ENCODE measurements at regions not wholly inside any gene's neighbourhood (a gene's known extent, or its start where the extent isn't known, plus 50 kb on each side); places are given as distances from the start of the nearest gene placed in this dataset.
A peak's percentile ranks its signal among the peaks of the same experiment; 100 is the strongest.

DNA sequence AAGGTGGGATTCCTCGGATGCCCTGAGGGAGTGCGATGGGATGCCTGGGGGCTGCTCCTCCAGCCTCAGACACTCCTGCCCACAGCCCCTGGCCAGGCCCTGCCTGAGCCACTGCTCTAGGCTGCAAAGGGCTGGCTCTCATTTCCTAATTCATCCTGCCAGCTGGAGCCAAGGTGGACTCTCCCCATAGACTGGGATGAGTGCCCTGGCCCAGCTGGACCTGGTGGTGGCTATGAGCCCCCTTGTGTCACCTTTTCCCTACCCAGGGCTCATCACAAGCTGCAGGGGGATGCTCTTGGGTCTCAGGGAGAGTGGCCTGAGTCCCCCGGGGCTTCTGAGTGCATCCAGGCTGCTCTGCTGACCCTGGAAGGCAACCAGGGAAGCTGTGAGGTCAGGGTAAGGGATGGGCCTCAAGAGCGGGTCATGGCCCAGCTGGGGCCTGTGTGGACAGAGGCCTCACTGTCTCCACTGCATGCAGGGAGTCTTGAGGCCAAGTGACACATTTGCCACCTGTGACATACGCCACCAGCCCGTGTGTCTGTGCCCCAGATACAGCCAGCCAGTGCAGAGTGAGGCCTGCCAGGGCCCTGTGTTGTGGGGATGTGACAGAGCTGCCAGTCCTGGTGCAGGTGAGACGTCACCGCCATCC is 102.7 kb upstream of the IER5L start:
- no peaks in the 10 kb centered on the region for H3K9me2 ChIP-seq (replicated peaks; ENCODE audit: low read length)
- no peaks in the 10 kb centered on the region for H3K79me2 ChIP-seq (ENCODE audit: low read length)
- H3K27ac ChIP-seq (ENCODE audit: low read length) = no peak overlapping the region
- no peaks in the 10 kb centered on the region for H3K27me3 ChIP-seq (ENCODE audit: low read length)
- no TSS peak for BruUV-seq (replicated peaks)
- H3K9me3 ChIP-seq (ENCODE audit: low read length) = no peaks in the 10 kb centered on the region
- no peak overlapping the region for H3K4me2 ChIP-seq (ENCODE audit: low read length)
- intact Hi-C loops (cut with micrococcal nuclease) = no loop called here
- POLR2A ChIA-PET (ENCODE audit: unreplicated experiment) = no interaction called here
- DNase-seq = no peak
- no peaks in the 10 kb centered on the region for H3F3A ChIP-seq (ENCODE audit: low read length, unreplicated experiment)
- H3K4me1 ChIP-seq (ENCODE audit: insufficient read depth, low read length) = peaks cover 10% of the 10 kb centered on the region
- no peak overlapping the region for H3K9ac ChIP-seq (ENCODE audit: low read length)
- TF ChIP-seq EZH2phosphoT487 (IDR thresholded peaks at IDR 0.05; ENCODE audit: borderline replicate concordance, low read length) (no peak), EZH2 (IDR thresholded peaks at IDR 0.05; ENCODE audit: low read length, unreplicated experiment) (no peak)
- TF ChIP-seq, protein P1, sequence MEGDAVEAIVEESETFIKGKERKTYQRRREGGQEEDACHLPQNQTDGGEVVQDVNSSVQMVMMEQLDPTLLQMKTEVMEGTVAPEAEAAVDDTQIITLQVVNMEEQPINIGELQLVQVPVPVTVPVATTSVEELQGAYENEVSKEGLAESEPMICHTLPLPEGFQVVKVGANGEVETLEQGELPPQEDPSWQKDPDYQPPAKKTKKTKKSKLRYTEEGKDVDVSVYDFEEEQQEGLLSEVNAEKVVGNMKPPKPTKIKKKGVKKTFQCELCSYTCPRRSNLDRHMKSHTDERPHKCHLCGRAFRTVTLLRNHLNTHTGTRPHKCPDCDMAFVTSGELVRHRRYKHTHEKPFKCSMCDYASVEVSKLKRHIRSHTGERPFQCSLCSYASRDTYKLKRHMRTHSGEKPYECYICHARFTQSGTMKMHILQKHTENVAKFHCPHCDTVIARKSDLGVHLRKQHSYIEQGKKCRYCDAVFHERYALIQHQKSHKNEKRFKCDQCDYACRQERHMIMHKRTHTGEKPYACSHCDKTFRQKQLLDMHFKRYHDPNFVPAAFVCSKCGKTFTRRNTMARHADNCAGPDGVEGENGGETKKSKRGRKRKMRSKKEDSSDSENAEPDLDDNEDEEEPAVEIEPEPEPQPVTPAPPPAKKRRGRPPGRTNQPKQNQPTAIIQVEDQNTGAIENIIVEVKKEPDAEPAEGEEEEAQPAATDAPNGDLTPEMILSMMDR (conservative IDR thresholded peaks at IDR 0.05; ENCODE audit: low read depth, low read length) = no peak
- CTCF ChIA-PET = no interaction called here
- no peak overlapping the region for H2AFZ ChIP-seq (ENCODE audit: low read length)
- ATAC-seq = no peak
- H4K20me1 ChIP-seq (ENCODE audit: low read length) = no peaks in the 10 kb centered on the region
- H3K4me3 ChIP-seq (ENCODE audit: low read length) = no peak overlapping the region
- no peaks in the 10 kb centered on the region for H3K36me3 ChIP-seq (ENCODE audit: low read depth, low read length)

DNA sequence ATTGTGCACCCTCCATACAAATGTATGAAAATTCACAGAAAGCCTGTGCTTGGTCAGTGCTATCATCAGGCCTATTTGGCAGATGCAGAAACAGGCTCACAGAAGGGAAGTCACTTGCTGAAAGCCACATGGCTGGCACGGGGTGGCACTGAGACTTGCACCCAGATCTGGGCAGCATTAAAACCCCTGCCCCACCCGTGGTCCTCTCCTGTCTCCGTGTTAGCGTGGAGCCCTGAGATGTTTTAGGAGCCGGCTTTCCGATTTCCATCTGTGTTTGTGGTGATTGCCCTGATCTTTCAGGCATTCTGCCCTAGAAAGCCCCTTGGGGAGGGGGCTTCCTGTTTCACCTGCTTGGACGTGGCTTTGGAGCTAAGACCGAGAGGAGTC is 102.2 kb upstream of the IER5L start:
- no peak overlapping the region for H2AFZ ChIP-seq (ENCODE audit: low read length)
- H3K4me2 ChIP-seq (ENCODE audit: low read length) = no peak overlapping the region
- no peak for TF ChIP-seq EZH2 (IDR thresholded peaks at IDR 0.05; ENCODE audit: low read length, unreplicated experiment)
- no peak for TF ChIP-seq EZH2phosphoT487 (IDR thresholded peaks at IDR 0.05; ENCODE audit: borderline replicate concordance, low read length)
- TF ChIP-seq, protein P1 (conservative IDR thresholded peaks at IDR 0.05; ENCODE audit: low read depth, low read length) = no peak
- no peaks in the 10 kb centered on the region for H3K36me3 ChIP-seq (ENCODE audit: low read depth, low read length)
- H3K27me3 ChIP-seq (ENCODE audit: low read length) = no peaks in the 10 kb centered on the region
- peaks cover 10% of the 10 kb centered on the region for H3K4me1 ChIP-seq (ENCODE audit: insufficient read depth, low read length)
- H3K9me2 ChIP-seq (replicated peaks; ENCODE audit: low read length) = no peaks in the 10 kb centered on the region
- intact Hi-C loops (cut with micrococcal nuclease) = no loop called here
- ATAC-seq = no peak
- CTCF ChIA-PET = no interaction called here
- H3K9ac ChIP-seq (ENCODE audit: low read length) = no peak overlapping the region
- BruUV-seq (replicated peaks) = no TSS peak
- no peaks in the 10 kb centered on the region for H3K79me2 ChIP-seq (ENCODE audit: low read length)
- H3K9me3 ChIP-seq (ENCODE audit: low read length) = no peaks in the 10 kb centered on the region
- H3K27ac ChIP-seq (ENCODE audit: low read length) = no peak overlapping the region
- no peaks in the 10 kb centered on the region for H3F3A ChIP-seq (ENCODE audit: low read length, unreplicated experiment)
- H4K20me1 ChIP-seq (ENCODE audit: low read length) = no peaks in the 10 kb centered on the region
- H3K4me3 ChIP-seq (ENCODE audit: low read length) = no peak overlapping the region
- POLR2A ChIA-PET (ENCODE audit: unreplicated experiment) = no interaction called here
- no peak for DNase-seq

DNA sequence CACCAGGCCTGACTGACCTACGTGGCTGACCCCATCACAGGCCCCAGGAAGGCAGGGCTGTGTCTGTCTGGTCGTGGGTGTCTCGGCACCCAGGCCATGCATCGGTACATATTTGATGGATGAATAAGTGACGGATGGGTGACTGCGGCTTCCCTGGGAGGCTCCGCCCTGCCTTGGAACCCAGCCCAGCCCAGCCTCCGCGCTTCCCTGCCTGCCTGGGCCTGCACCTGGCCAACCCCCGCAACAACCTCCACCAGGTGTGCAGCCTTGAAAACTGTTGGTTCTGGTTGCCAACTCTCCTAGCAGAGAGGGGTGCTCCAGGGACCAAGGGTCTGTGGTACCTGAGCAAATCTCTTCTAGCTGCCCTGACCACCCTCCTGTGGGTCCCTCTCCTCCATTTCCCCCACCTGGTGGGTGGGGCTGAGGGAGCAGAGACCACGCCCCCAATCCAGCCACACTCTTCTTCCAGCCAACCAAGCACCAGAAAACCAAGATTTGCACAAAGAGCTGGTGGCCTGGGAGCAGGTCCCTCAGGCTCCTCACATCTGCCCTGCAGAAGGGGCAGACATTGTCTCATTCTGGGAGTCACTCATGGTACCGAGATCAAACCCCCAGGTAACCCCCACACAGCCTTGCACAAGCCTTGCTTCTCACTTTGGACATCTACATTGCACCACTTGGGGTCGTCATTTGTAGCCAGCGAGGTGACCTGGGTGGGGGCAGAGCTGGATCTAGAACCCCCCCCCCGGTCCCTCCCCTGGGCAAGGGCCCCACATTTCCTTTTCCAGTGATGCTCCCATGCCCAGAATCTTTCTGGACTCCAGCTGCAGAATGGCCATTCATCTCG is 100.6 kb upstream of the IER5L start:
- H3K27me3 ChIP-seq (ENCODE audit: low read length) = no peaks in the 10 kb centered on the region
- peak overlapping the region; percentile 61 for H3K4me2 ChIP-seq (ENCODE audit: low read length)
- H3K4me1 ChIP-seq (ENCODE audit: insufficient read depth, low read length) = peaks cover 10% of the 10 kb centered on the region
- H3K36me3 ChIP-seq (ENCODE audit: low read depth, low read length) = no peaks in the 10 kb centered on the region
- ATAC-seq = peak; percentile 90
- no peaks in the 10 kb centered on the region for H3K9me2 ChIP-seq (replicated peaks; ENCODE audit: low read length)
- BruUV-seq (replicated peaks) = no TSS peak
- H3K79me2 ChIP-seq (ENCODE audit: low read length) = no peaks in the 10 kb centered on the region
- no peak overlapping the region for H3K27ac ChIP-seq (ENCODE audit: low read length)
- no peak overlapping the region for H3K9ac ChIP-seq (ENCODE audit: low read length)
- POLR2A ChIA-PET (ENCODE audit: unreplicated experiment) = no interaction called here
- no peak overlapping the region for H3K4me3 ChIP-seq (ENCODE audit: low read length)
- CTCF ChIA-PET = no interaction called here
- no peaks in the 10 kb centered on the region for H3F3A ChIP-seq (ENCODE audit: low read length, unreplicated experiment)
- no peaks in the 10 kb centered on the region for H4K20me1 ChIP-seq (ENCODE audit: low read length)
- DNase-seq = peak; percentile 81
- peak overlapping the region; percentile 73 for H2AFZ ChIP-seq (ENCODE audit: low read length)
- intact Hi-C loops (cut with micrococcal nuclease) = no loop called here
- H3K9me3 ChIP-seq (ENCODE audit: low read length) = no peaks in the 10 kb centered on the region
- TF ChIP-seq EZH2 (IDR thresholded peaks at IDR 0.05; ENCODE audit: low read length, unreplicated experiment) (no peak), EZH2phosphoT487 (IDR thresholded peaks at IDR 0.05; ENCODE audit: borderline replicate concordance, low read length) (no peak)
- TF ChIP-seq, protein P1 (conservative IDR thresholded peaks at IDR 0.05; ENCODE audit: low read depth, low read length) = no peak

All from PC-3 (cell line).